RWPE2 (cell line): ENCODE measurements at regions not wholly inside any gene's neighbourhood (a gene's known extent, or its start where the extent isn't known, plus 50 kb on each side); places are given as distances from the start of the nearest gene placed in this dataset.
A peak's percentile ranks its signal among the peaks of the same experiment; 100 is the strongest.
"Not testable (repeated sequence)": the region's sequence is repeated elsewhere in the genome, so short reads cannot be mapped to it uniquely, and the experiment has no call there.

Experiments
- ATAC-seq: fragments of 200-7000 bp; cut with Tn5 transposase; 3 replicates; pipeline ENCODE4 v1.9.1; 2021; ENCODE audit warnings: low read depth
- DNase-seq: peaks from one replicate; pipeline ENCODE4 v3.0.0-alpha.2; 2020; ENCODE audit warnings: low spot score
- H3K27ac ChIP-seq: fragments of 450-650 bp; 2 replicates; pipeline ENCODE4 v1.5.1; 2017; ENCODE audit warnings: mild to moderate bottlenecking; ENCODE audit not compliant: poor library complexity, severe bottlenecking
- H3K27me3 ChIP-seq: fragments of 250-450 bp; sonication (Bioruptor Pico); 2 replicates; pipeline ENCODE4 v1.5.1; 2021; ENCODE audit warnings: mild to moderate bottlenecking, moderate library complexity; ENCODE audit not compliant: insufficient read depth, poor library complexity, severe bottlenecking
- H3K36me3 ChIP-seq: fragments of 250-450 bp; sonication (Bioruptor Pico); 2 replicates; pipeline ENCODE4 v1.5.1; 2020; ENCODE audit warnings: low read depth, mild to moderate bottlenecking, moderate library complexity
- H3K4me1 ChIP-seq: fragments of 250-450 bp; sonication (Bioruptor Pico); 2 replicates; pipeline ENCODE4 v1.5.1; 2021; ENCODE audit warnings: mild to moderate bottlenecking, moderate library complexity; ENCODE audit not compliant: insufficient read depth, poor library complexity, severe bottlenecking
- H3K4me3 ChIP-seq: fragments of 250-450 bp; sonication (Bioruptor Pico); 2 replicates; pipeline ENCODE4 v1.5.1; 2021; ENCODE audit warnings: mild to moderate bottlenecking, moderate library complexity; ENCODE audit not compliant: severe bottlenecking
- H3K9me3 ChIP-seq: fragments of 250-450 bp; sonication (Bioruptor Pico); 2 replicates; pipeline ENCODE4 v1.5.1; 2021; ENCODE audit warnings: mild to moderate bottlenecking, moderate library complexity; ENCODE audit not compliant: severe bottlenecking
- TF ChIP-seq, protein P1 (sequence below): fragments of 450-650 bp; IDR thresholded peaks from one replicate; pipeline ENCODE4 v1.5.1; 2017; ENCODE audit warnings: mild to moderate bottlenecking, moderate library complexity; ENCODE audit not compliant: poor library complexity, severe bottlenecking

DNA sequence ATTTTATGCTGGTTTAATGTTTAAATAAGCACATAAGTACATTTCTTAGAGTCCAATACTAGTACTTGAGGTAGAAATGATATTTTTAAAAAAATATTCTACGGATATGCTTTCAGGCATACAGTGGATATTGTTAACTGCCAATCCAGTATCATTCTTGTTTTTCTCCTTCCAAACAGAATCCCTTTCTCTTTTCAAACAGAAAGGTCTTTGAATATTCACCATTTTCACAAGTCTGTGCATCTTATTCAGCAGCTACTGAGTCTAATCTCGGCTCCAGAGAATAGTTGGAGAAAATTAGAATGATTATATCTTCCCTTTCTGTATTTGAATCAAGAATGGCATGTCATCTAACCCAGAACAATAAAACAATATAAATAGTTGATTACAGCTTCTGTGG lies 174.5 kb downstream of the GOLGA6L6 start:
- Histone ChIP-seq H3K27ac (no peak overlapping the region), H3K36me3 (no peaks in the 10 kb centered on the region), H3K4me3 (no peak overlapping the region), H3K27me3 (peaks cover 45% of the 10 kb centered on the region), H3K4me1 (no peaks in the 10 kb centered on the region), H3K9me3 (peaks cover 5% of the 10 kb centered on the region)
- no peak for ATAC-seq
- TF ChIP-seq, protein P1, sequence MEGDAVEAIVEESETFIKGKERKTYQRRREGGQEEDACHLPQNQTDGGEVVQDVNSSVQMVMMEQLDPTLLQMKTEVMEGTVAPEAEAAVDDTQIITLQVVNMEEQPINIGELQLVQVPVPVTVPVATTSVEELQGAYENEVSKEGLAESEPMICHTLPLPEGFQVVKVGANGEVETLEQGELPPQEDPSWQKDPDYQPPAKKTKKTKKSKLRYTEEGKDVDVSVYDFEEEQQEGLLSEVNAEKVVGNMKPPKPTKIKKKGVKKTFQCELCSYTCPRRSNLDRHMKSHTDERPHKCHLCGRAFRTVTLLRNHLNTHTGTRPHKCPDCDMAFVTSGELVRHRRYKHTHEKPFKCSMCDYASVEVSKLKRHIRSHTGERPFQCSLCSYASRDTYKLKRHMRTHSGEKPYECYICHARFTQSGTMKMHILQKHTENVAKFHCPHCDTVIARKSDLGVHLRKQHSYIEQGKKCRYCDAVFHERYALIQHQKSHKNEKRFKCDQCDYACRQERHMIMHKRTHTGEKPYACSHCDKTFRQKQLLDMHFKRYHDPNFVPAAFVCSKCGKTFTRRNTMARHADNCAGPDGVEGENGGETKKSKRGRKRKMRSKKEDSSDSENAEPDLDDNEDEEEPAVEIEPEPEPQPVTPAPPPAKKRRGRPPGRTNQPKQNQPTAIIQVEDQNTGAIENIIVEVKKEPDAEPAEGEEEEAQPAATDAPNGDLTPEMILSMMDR: no peak
- DNase-seq: no peak

DNA sequence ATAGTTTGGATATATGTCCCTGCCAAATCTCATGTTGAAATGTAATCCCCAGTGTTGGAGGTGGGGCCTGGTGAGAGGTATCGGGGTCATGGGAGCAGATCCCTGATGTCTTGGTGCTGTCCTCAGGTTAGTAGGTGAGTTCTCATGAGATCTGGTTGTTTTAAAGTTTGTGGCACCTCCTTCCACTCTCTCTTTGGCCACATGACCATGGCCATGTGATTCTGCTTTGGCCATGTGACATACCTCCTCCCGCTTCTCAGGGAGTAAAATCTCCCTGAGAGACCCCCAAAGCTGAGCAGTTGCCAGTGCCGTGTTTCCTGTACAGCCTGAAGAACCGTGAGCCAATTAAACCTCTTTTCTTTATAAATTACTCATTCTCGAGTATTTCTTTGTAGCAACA lies 178.0 kb downstream of the GOLGA6L6 start:
- peaks cover 46% of the 10 kb centered on the region for H3K27me3 ChIP-seq
- H3K27ac ChIP-seq, H3K4me1 ChIP-seq, H3K4me3 ChIP-seq, H3K9me3 ChIP-seq, DNase-seq, ATAC-seq, H3K36me3 ChIP-seq: not testable (repeated sequence)

DNA sequence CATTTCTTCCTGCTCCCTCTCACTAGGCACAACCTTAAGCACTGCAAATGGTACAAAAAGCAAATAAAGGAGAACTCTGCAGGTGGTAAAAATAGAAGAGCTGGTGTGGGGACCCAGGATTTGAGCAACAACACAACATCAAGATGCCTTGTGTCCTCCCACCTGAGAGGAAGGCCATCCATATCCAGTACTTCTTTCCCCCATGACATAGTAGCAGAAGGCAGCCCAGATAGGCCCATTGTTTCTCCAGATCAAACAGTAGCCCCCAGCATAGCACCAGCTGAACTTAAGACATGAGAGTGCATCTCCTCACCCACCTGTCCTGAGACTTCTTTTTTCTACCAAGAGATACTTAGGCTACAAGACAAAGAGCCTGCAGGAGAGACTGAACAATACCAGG lies 180.5 kb downstream of the GOLGA6L6 start:
- ATAC-seq: 0 out of 3 replicates have a peak, but pooled peaks have one; percentile 2
- Histone ChIP-seq H3K9me3 (peaks cover 2% of the 10 kb centered on the region), H3K4me1 (no peaks in the 10 kb centered on the region), H3K27ac (no peak overlapping the region), H3K27me3 (peaks cover 35% of the 10 kb centered on the region), H3K4me3 (no peak overlapping the region), H3K36me3 (no peaks in the 10 kb centered on the region)
- no peak for DNase-seq
- TF ChIP-seq, protein P1: no peak

DNA sequence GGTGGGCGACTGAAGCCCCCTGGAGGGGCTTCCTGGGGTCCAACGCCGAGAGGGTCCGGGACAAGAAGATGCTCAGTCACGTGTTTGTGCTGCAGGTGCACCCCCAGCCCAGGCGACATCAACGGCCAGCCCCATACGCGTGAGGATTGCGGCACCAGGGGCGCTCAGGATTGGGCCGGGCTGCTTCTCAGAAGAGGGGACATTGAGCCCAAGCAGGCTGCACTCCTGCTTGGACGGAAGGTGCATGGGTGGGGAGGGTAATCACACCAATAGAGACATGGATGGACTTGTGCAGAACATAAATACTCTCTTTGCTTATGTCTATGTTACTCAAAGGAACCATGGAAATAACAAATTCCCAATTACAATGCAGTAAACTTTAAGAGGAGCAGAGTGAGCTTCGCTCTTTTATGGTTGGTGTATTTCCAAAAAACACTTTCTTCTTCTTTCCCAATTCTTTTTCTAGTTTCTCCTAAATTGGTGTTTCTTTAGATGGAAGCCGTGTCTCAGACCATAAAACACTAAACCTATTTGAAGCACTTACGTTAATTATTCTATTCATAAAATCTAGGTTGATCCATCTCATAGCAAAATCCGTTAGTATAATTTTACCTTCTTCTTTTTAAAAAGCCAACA lies 182.7 kb downstream of the GOLGA6L6 start:
- H3K27ac ChIP-seq: no peak overlapping the region
- ATAC-seq (no peak), DNase-seq (no peak)
- H3K4me1 ChIP-seq: no peaks in the 10 kb centered on the region
- no peak overlapping the region for H3K4me3 ChIP-seq
- H3K27me3 ChIP-seq: peaks cover 24% of the 10 kb centered on the region
- H3K9me3 ChIP-seq: peaks cover 2% of the 10 kb centered on the region
- no peaks in the 10 kb centered on the region for H3K36me3 ChIP-seq
- TF ChIP-seq, protein P1: no peak

DNA sequence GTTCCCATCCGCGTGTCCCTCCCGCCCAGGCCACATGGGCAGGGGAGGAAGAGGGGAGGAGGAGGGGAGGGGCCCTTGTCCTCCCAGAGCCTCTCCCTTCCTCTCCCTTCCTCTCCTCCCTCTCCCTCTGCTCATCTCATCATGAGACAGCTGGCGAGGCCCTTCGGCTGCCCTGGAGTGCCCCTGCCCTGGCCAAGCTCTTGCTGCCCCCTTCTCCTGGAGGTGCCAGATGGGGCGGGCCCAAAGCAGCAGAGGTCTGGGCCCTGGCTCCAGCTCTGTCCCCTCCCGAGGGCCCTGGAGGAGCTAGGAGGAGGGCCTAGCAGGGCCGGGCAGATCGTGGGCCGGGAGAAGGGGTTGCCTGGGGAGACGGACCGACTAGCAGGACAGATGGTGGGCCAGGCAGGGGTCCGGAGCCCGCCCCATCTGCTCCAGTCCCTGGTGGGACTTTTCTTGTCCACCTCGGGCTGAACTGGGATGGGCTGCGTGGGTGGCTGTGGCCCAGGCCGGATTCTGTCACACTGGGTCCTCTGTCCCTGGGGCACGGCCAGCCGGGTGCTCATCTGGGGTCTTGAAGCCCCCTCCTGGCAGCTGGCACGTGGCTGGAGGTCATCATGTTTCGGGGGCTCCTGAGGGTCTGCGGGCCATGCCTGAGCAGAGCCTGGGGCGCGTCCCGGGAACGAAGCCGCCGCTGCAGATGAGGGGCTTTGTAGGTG lies 183.4 kb downstream of the GOLGA6L6 start:
- ATAC-seq: 0 out of 3 replicates have a peak, but pooled peaks have one; percentile 2

More for the DNA sequence above, 183.4 kb downstream of the GOLGA6L6 start:
- Histone ChIP-seq H3K4me3 (no peak overlapping the region), H3K27me3 (peaks cover 21% of the 10 kb centered on the region), H3K4me1 (no peaks in the 10 kb centered on the region), H3K27ac (no peak overlapping the region), H3K36me3 (no peaks in the 10 kb centered on the region), H3K9me3 (peaks cover 2% of the 10 kb centered on the region)
- TF ChIP-seq, protein P1: no peak
- peak; percentile 78 for DNase-seq
